Right ventricle myocardium inferior (tissue), 1 donor: ENCODE measurements at regions not wholly inside any gene's neighbourhood (a gene's known extent, or its start where the extent isn't known, plus 50 kb on each side); places are given as distances from the start of the nearest gene placed in this dataset.
"Not testable (repeated sequence)": the region's sequence is repeated elsewhere in the genome, so short reads cannot be mapped to it uniquely, and the experiment has no call there.

Experiments used
- ATAC-seq: fragments of 200-7000 bp; cut with Tn5 transposase; one replicate; pipeline ENCODE4 v1.9.1; 2020; ENCODE audit warnings: mild to moderate bottlenecking, moderate library complexity
- DNase-seq: peaks from one replicate; pipeline ENCODE4 v3.0.0; 2021; ENCODE audit errors: missing footprints
- intact Hi-C: fragments of 100-400 bp; cut with DNase I; formaldehyde crosslinking; loops from one replicate; pipeline ENCODE4 v1.11.0; 2022
- donor health status: DM: no; HTN: yes; CAD: no; lungs with severe emphysema.

DNA sequence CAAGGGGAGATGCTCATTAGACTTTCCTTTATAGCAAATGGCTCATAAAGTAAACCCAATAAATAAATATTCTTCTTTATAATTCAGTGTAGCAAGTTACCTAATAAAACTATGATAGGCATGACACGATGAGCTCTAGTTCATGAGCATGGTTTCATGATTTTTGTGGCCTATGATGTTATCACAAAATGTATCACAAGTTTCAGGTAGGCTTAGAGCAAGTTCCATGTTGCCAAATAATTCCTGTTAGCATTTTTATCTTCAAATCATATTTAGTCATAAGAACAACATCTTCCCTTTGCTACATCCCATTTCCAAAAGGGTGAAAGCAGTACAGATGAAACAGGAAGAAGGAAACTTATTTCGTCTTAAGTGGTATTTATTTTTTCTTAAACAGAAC, 200.2 kb downstream of the ENC1 start:
- ATAC-seq (no peak), DNase-seq (no peak)
- intact Hi-C loops = loop anchor here (5.0 kb wide), 1 partner anchor 202 kb away; the partner anchor contains the start of gene ENC1

- DNase-seq, ATAC-seq, intact Hi-C loops: not testable (repeated sequence)
These were observed 202.7 kb downstream of the ENC1 start for GRCh38 chr5:74437870-74438269.

DNA sequence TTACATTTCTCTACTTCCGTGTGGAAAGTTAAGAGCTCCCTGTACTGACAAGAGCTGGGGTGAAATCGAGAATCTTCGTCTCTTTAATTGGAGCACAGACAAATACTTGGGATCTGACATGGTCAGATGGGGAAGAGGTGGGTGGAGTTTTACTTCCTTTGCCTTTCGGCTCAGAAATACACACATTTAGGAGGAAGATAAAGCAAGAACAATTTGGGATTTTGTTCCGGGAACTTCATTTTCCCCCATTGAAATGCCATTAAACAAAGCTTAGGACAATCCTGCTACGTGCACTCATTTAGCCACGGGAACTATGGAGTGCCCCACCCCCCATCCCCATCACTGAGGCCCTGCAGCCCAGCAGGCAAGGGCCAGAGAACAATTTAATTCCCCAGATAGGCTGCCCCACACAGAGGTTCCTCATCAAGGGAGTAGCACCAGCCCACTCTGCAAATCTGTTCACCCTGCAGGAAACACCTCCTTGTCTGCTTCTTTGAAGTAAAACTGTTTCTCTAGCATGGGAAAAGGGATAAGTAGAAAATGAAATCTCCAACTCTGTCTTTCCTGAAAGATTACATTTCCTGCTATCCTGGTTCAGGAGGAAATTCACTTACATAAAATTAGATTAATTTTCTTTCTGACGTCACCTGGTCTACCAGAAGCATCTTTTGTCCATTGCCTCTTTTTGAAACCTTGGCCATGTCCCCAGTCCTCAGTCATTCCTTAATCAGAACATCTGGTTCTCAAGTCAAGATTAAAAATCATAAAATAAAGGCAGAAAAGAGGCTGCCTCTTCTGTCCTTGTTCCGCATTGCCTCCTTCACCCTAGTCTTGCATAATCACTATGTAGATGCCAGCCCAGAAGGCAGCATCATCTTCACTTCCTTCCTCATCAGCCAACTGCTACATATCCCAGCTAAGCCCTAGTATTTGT, 206.4 kb downstream of the ENC1 start:
- ATAC-seq = peak; percentile 70
- intact Hi-C loops = loop anchor here (5.0 kb wide), 1 partner anchor 157 kb away; no protein-coding TSS in a partner anchor
- DNase-seq = no peak

GRCh38 chr5:74433255-74433895, 207.2 kb downstream of the ENC1 start:
- intact Hi-C loops = loop anchor here (5.0 kb wide), 1 partner anchor 156 kb away; no protein-coding TSS in a partner anchor
- ATAC-seq = peak; percentile 71
- DNase-seq = no peak

GRCh38 chr5:74432721-74433120, 207.8 kb downstream of the ENC1 start:
- intact Hi-C loops = loop anchor here (5.0 kb wide), 1 partner anchor 155 kb away; no protein-coding TSS in a partner anchor
- no peak for ATAC-seq
- DNase-seq = no peak

DNA sequence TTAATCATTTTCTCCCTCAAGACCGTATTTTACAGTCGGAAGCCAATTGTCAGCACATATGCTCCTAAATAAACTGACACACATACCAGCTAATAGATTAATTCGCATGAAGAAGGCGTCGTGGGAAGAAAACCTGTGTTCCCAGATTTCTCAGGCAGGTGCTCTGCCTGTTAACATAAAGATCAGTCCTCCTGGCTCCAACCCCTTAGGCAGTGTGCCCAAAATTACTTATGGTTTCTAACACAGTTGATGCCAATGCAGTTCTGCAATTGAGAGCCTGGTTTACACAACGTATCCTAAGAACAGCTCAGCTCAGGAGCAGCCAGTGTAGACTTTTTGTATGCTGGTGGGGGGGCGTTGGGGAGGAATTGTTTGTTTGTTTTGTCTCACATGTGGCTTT, 208.3 kb downstream of the ENC1 start:
- intact Hi-C loops = loop anchor here (5.0 kb wide), 1 partner anchor 155 kb away; no protein-coding TSS in a partner anchor
- ATAC-seq = no peak

DNA sequence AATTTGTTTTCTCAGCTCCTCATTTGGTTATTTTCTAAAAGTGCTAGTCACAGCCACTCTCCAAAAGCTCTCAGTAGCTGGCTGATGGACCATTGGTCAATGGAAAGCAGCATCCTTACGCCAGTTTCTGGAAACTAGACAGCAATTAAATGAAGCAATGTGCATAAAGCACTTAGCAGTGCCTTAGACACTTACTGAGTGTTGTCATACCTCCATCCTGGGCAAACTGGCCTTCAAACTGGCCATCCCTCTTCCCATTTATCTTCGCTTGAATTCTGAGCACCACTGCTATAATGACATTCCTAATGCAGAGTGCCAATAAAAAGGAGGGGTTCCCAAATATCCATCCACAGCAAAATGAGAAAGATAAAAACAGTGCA, 209.2 kb downstream of the ENC1 start:
- intact Hi-C loops = loop anchor here (5.0 kb wide), 1 partner anchor 154 kb away; no protein-coding TSS in a partner anchor
- DNase-seq = no peak
- ATAC-seq = no peak

More for the DNA sequence above, 208.3 kb downstream of the ENC1 start:
- DNase-seq = no peak

- no peak for DNase-seq
- intact Hi-C loops = loop anchor here (5.0 kb wide), 1 partner anchor 153 kb away; no protein-coding TSS in a partner anchor
These were observed 209.8 kb downstream of the ENC1 start for GRCh38 chr5:74430631-74431289.

GRCh38 chr5:74429495-74429894, 211.0 kb downstream of the ENC1 start:
- intact Hi-C loops = no loop called here
- DNase-seq (no peak), ATAC-seq (no peak)

More at GRCh38 chr5:74430631-74431289, 209.8 kb downstream of the ENC1 start:
- no peak for ATAC-seq

- DNase-seq (no peak), ATAC-seq (no peak)
- intact Hi-C loops = no loop called here
These were observed 211.7 kb downstream of the ENC1 start for GRCh38 chr5:74428876-74429275.

DNA sequence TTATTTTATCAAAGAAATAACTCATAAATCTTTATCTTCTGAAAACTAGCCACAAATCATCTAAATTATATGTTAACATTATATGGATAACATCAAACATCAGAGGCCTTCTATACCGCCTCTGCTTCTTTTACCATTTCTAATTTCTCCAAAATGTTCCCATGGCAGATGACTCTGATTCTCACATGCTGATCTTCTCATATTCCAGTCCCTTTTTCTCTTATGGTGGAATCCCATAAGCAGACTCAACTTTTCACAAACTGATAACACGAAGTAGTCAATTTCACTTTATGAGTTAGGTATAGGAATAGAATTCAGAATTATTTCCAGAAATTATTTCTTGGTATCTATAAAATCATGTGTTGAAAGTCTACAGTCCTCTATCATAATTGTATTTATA, 212.3 kb downstream of the ENC1 start:
- intact Hi-C loops = no loop called here
- ATAC-seq = no peak
- DNase-seq = no peak

DNA sequence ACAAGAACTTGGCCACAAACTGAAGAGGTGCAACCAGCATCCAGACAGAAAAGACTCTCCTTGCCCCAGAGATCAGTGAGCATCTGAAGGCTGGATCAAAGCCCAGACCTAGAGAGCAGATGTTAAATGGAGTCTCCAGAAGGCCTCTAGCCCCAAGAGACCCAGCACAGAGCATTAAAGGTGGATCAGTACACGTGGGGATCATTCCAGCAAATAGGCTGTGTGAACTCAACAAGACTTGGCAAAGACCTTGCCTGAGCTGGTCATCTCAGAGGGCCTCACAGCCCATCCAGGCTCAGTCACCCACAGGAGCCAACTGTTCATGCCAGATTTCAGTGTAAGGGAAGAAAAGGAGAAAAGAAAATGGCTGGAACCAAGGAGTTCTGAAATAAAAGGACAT, 214.0 kb downstream of the ENC1 start:
- ATAC-seq (peak; percentile 48), DNase-seq (no peak)
- intact Hi-C loops = no loop called here

- intact Hi-C loops = no loop called here
- no peak for DNase-seq
- ATAC-seq = no peak
These were observed 216.2 kb downstream of the ENC1 start for GRCh38 chr5:74424162-74424868.

GRCh38 chr5:74423383-74423782, 217.1 kb downstream of the ENC1 start:
- no peak for ATAC-seq
- intact Hi-C loops = no loop called here
- no peak for DNase-seq

DNA sequence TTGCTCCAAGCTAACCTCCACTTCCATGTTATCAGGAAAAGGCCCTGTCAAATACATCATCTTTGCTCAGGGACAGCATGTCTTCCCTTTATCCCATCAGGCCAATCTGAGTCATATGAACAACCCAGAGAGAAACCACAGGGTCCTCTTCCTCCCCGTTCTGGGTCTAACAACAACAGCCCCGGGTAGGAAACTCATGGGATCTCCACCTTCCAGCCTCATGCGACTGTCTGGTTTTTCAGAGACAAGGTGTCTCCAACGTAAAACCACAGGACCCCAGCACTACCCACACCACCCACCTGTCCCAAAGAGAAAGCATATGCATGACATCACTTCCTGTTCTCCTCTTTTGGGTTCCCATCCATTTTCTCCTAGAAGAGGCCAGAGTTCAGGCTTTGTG, 217.9 kb downstream of the ENC1 start:
- intact Hi-C loops = no loop called here
- DNase-seq (no peak), ATAC-seq (no peak)

DNA sequence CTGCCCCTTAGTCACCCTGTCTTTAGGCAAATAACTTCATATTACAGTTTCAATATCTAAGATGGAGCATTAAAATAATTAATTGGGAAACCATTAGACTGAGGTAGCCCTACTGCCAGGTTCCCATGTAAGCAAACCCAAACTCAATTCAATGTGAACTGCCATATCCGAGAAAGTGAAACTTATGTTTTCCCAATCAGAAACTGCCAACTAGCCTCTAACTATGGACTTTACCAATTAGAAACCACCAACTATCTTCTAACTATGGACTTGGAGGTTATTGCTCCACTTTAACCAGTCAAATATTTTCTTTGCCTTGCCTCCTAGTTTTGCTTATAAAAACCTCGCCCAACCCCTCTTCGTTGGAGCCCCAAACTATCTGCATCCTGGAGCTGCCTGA, 218.5 kb downstream of the ENC1 start:
- ATAC-seq = no peak
- no peak for DNase-seq
- intact Hi-C loops = no loop called here

- DNase-seq = peak; percentile 59
- intact Hi-C loops = no loop called here
- no peak for ATAC-seq
These were observed 219.2 kb downstream of the ENC1 start for GRCh38 chr5:74421377-74421776.

- DNase-seq (no peak), ATAC-seq (no peak)
- intact Hi-C loops = no loop called here
These were observed 219.6 kb downstream of the ENC1 start for GRCh38 chr5:74420947-74421346.

DNA sequence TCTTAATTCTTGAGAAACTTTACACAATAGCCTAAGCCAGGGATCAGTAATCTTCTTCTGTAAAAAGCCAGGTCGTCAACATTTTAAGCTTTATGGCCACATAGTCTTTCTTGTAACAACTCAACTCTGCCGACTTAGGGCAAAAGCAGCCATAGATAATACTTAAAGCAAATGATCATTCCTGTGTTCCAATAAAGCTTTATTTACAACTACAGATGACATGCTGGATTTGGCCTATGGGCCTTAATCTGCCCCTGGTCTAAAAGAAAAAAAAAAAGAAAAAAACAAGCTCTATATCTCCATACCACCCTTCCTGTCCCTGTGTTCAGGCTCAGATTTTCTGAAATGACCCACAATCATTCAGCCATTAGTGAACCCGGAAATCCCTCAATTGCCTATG, 220.3 kb downstream of the ENC1 start:
- intact Hi-C loops = no loop called here
- no peak for ATAC-seq
- DNase-seq = no peak
